Esophagus muscularis mucosa (tissue), 3 donors: ENCODE measurements at regions not wholly inside any gene's neighbourhood (a gene's known extent, or its start where the extent isn't known, plus 50 kb on each side); places are given as distances from the start of the nearest gene placed in this dataset.

Experiments used
- POLR2A ChIP-seq: fragments of 450-650 bp; IDR thresholded peaks from one replicate; pipeline ENCODE4 v1.6.1; 2017; ENCODE audit warnings: antibody characterized with exemption, moderate library complexity, mild to moderate bottlenecking, low read depth
- POLR2AphosphoS5 ChIP-seq, 2 donors: sonication (generic); formaldehyde crosslinking; IDR thresholded peaks; one replicate each; pipeline ENCODE4 v1.6.1; 2017; ENCODE audit warnings: antibody characterized with exemption in 2 of 2
- TF ChIP-seq, protein P1 (sequence below), 3 experiments: fragments of 200-600 bp in 2 of 3; fragments of 450-650 bp in 1 of 3; sonication (generic) in 2 of 3; IDR thresholded peaks; one replicate each; pipeline ENCODE4 v1.5.1; 2017 to 2019; ENCODE audit warnings: antibody characterized with exemption in 3 of 3, mild to moderate bottlenecking in 2 of 3, moderate library complexity in 1 of 3

DNA sequence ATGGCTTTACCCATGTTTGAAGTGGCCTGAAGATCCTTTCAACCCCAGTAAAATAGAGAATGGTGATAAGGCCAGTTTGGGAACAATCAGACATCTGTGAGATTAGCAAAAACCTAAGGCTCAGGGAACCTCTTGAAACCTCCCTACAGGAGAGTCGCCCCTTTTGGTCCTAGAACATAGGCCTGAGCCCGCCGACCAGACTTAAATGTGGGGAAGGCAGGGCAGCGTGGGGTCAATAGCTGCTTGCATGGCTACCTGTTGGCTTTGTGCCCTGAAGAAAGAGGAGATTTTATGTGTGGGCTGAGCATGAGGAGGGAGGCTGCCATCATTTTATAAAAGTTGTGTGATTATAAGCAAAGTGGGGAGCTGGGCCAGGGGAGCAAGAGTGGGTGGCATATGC lies 97.6 kb upstream of the TBX20 start:
- TF ChIP-seq POLR2AphosphoS5 (IDR thresholded peaks at IDR 0.05): no peak
- TF ChIP-seq, protein P1, sequence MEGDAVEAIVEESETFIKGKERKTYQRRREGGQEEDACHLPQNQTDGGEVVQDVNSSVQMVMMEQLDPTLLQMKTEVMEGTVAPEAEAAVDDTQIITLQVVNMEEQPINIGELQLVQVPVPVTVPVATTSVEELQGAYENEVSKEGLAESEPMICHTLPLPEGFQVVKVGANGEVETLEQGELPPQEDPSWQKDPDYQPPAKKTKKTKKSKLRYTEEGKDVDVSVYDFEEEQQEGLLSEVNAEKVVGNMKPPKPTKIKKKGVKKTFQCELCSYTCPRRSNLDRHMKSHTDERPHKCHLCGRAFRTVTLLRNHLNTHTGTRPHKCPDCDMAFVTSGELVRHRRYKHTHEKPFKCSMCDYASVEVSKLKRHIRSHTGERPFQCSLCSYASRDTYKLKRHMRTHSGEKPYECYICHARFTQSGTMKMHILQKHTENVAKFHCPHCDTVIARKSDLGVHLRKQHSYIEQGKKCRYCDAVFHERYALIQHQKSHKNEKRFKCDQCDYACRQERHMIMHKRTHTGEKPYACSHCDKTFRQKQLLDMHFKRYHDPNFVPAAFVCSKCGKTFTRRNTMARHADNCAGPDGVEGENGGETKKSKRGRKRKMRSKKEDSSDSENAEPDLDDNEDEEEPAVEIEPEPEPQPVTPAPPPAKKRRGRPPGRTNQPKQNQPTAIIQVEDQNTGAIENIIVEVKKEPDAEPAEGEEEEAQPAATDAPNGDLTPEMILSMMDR (IDR thresholded peaks at IDR 0.05): no peak
- no peak for TF ChIP-seq POLR2A
